SK-N-SH treated with all-trans-retinoic acid at 6 μM for 48 hours (cell line): ENCODE measurements at regions not wholly inside any gene's neighbourhood (a gene's known extent, or its start where the extent isn't known, plus 50 kb on each side); places are given as distances from the start of the nearest gene placed in this dataset.

Experiments
- ATAC-seq: fragments of 200-7000 bp; cut with Tn5 transposase; 3 replicates; pipeline ENCODE4 v1.9.1; 2020; ENCODE audit warnings: mild to moderate bottlenecking, moderate library complexity
- ARNTL ChIP-seq: fragments of 450-650 bp; formaldehyde crosslinking; IDR thresholded peaks from 2 replicates; pipeline ENCODE4 v1.5.0; 2020; ENCODE audit warnings: low read depth, mild to moderate bottlenecking, moderate library complexity, borderline replicate concordance
- BACH2 ChIP-seq: fragments of 250-450 bp; sonication (Bioruptor Pico); IDR thresholded peaks from 2 replicates; pipeline ENCODE4 v1.9.0; 2021; ENCODE audit warnings: mild to moderate bottlenecking, borderline replicate concordance
- CSDC2 ChIP-seq: fragments of 250-450 bp; sonication (Bioruptor Pico); IDR thresholded peaks from 2 replicates; pipeline ENCODE4 v1.5.0; 2020; ENCODE audit warnings: mild to moderate bottlenecking, moderate library complexity
- ESRRG ChIP-seq: fragments of 250-450 bp; sonication (Bioruptor Pico); IDR thresholded peaks from 2 replicates; pipeline ENCODE4 v1.6.1; 2021; ENCODE audit warnings: mild to moderate bottlenecking
- GLIS3 ChIP-seq: fragments of 250-450 bp; sonication (Bioruptor Pico); IDR thresholded peaks from 2 replicates; pipeline ENCODE4 v1.5.0; 2020; ENCODE audit warnings: mild to moderate bottlenecking, moderate library complexity
- ISL1 ChIP-seq: fragments of 250-450 bp; sonication (Bioruptor Pico); IDR thresholded peaks from 2 replicates; pipeline ENCODE4 v2.1.2; 2022; ENCODE audit warnings: mild to moderate bottlenecking, moderate library complexity
- PATZ1 ChIP-seq: fragments of 250-450 bp; sonication (Bioruptor Pico); IDR thresholded peaks from 2 replicates; pipeline ENCODE4 v1.8.0; 2020; ENCODE audit warnings: mild to moderate bottlenecking, moderate library complexity, borderline replicate concordance
- PPARA ChIP-seq: fragments of 250-450 bp; sonication (Bioruptor Pico); IDR thresholded peaks from 2 replicates; pipeline ENCODE4 v1.5.0; 2020; ENCODE audit warnings: mild to moderate bottlenecking, borderline replicate concordance
- SNAI2 ChIP-seq: fragments of 250-450 bp; sonication (Bioruptor Pico); IDR thresholded peaks from 2 replicates; pipeline ENCODE4 v1.5.0; 2020; ENCODE audit warnings: mild to moderate bottlenecking, moderate library complexity
- TOX ChIP-seq: fragments of 250-450 bp; sonication (Bioruptor Pico); IDR thresholded peaks from 2 replicates; pipeline ENCODE4 v1.8.0; 2021; ENCODE audit warnings: mild to moderate bottlenecking, moderate library complexity, borderline replicate concordance
- ZC3H10 ChIP-seq: fragments of 250-450 bp; sonication (Bioruptor Pico); IDR thresholded peaks from 2 replicates; pipeline ENCODE4 v1.5.1; 2021; ENCODE audit warnings: mild to moderate bottlenecking, moderate library complexity
- ZFP3 ChIP-seq: fragments of 250-450 bp; sonication (Bioruptor Pico); IDR thresholded peaks from 2 replicates; pipeline ENCODE4 v1.5.0; 2020; ENCODE audit warnings: mild to moderate bottlenecking, moderate library complexity
- ZFP30 ChIP-seq: fragments of 450-650 bp; formaldehyde crosslinking; IDR thresholded peaks from 2 replicates; pipeline ENCODE4 v1.5.0; 2022; ENCODE audit warnings: mild to moderate bottlenecking, moderate library complexity
- TF ChIP-seq, protein P1 (sequence below): fragments of 250-450 bp; sonication (Bioruptor Pico); IDR thresholded peaks from 2 replicates; pipeline ENCODE4 v1.5.0; 2020; ENCODE audit warnings: mild to moderate bottlenecking, moderate library complexity
- TF ChIP-seq, protein P2 (sequence below): fragments of 250-450 bp; sonication (Bioruptor Pico); IDR thresholded peaks from 2 replicates; pipeline ENCODE4 v1.5.1; 2020; ENCODE audit warnings: low read depth, mild to moderate bottlenecking, moderate library complexity
- TF ChIP-seq, protein P3 (sequence below): fragments of 250-450 bp; sonication (Bioruptor Pico); IDR thresholded peaks from 2 replicates; pipeline ENCODE4 v1.5.1; 2021; ENCODE audit warnings: mild to moderate bottlenecking, moderate library complexity

GRCh38 chr11:96755209-96755608 lies 365.4 kb downstream of the JRKL start:
- TF ChIP-seq CSDC2 (CRISPR knock-in tag) (no peak), PPARA (no peak), TOX (CRISPR knock-in tag) (no peak), ESRRG (no peak), BACH2 (CRISPR knock-in tag) (no peak), ISL1 (CRISPR knock-in tag) (no peak), SNAI2 (CRISPR knock-in tag) (no peak), ARNTL (CRISPR knock-in tag) (no peak), PATZ1 (no peak), ZFP30 (CRISPR knock-in tag) (no peak)
- TF ChIP-seq, protein P1, sequence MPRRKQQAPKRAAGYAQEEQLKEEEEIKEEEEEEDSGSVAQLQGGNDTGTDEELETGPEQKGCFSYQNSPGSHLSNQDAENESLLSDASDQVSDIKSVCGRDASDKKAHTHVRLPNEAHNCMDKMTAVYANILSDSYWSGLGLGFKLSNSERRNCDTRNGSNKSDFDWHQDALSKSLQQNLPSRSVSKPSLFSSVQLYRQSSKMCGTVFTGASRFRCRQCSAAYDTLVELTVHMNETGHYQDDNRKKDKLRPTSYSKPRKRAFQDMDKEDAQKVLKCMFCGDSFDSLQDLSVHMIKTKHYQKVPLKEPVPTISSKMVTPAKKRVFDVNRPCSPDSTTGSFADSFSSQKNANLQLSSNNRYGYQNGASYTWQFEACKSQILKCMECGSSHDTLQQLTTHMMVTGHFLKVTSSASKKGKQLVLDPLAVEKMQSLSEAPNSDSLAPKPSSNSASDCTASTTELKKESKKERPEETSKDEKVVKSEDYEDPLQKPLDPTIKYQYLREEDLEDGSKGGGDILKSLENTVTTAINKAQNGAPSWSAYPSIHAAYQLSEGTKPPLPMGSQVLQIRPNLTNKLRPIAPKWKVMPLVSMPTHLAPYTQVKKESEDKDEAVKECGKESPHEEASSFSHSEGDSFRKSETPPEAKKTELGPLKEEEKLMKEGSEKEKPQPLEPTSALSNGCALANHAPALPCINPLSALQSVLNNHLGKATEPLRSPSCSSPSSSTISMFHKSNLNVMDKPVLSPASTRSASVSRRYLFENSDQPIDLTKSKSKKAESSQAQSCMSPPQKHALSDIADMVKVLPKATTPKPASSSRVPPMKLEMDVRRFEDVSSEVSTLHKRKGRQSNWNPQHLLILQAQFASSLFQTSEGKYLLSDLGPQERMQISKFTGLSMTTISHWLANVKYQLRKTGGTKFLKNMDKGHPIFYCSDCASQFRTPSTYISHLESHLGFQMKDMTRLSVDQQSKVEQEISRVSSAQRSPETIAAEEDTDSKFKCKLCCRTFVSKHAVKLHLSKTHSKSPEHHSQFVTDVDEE: no peak
- TF ChIP-seq, protein P2, sequence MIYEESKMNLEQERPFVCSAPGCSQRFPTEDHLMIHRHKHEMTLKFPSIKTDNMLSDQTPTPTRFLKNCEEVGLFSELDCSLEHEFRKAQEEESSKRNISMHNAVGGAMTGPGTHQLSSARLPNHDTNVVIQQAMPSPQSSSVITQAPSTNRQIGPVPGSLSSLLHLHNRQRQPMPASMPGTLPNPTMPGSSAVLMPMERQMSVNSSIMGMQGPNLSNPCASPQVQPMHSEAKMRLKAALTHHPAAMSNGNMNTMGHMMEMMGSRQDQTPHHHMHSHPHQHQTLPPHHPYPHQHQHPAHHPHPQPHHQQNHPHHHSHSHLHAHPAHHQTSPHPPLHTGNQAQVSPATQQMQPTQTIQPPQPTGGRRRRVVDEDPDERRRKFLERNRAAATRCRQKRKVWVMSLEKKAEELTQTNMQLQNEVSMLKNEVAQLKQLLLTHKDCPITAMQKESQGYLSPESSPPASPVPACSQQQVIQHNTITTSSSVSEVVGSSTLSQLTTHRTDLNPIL (CRISPR knock-in tag): no peak
- TF ChIP-seq, protein P3, sequence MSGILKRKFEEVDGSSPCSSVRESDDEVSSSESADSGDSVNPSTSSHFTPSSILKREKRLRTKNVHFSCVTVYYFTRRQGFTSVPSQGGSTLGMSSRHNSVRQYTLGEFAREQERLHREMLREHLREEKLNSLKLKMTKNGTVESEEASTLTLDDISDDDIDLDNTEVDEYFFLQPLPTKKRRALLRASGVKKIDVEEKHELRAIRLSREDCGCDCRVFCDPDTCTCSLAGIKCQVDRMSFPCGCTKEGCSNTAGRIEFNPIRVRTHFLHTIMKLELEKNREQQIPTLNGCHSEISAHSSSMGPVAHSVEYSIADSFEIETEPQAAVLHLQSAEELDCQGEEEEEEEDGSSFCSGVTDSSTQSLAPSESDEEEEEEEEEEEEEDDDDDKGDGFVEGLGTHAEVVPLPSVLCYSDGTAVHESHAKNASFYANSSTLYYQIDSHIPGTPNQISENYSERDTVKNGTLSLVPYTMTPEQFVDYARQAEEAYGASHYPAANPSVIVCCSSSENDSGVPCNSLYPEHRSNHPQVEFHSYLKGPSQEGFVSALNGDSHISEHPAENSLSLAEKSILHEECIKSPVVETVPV (CRISPR knock-in tag): no peak
- TF ChIP-seq, all 23 proteins: peak for 0
- ATAC-seq: no peak

DNA sequence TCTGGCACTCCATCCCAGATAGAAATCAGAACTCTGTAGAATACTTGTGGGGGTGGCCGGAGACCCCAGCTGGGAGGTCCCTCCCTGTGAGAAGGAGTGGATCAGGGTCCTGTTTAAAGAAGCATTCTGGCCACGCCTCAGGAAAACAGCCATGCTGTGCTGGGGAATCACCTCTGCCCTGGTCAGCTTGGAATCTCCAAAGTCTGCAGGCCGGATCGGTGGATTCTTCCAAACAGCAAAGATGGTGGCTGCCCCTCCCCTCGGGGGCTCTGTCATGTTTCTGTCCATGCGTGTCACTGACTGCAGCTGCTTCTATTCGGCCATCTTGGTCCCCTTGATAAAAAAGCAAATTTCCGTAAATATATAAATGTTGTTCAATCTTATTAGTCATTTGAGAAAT lies 365.9 kb downstream of the JRKL start:
- TF ChIP-seq GLIS3: no peak
- TF ChIP-seq CSDC2 (CRISPR knock-in tag): no peak
- TF ChIP-seq, protein P2 (CRISPR knock-in tag): no peak
- no peak for TF ChIP-seq ARNTL (CRISPR knock-in tag)
- TF ChIP-seq, protein P1: no peak
- ATAC-seq: no peak

DNA sequence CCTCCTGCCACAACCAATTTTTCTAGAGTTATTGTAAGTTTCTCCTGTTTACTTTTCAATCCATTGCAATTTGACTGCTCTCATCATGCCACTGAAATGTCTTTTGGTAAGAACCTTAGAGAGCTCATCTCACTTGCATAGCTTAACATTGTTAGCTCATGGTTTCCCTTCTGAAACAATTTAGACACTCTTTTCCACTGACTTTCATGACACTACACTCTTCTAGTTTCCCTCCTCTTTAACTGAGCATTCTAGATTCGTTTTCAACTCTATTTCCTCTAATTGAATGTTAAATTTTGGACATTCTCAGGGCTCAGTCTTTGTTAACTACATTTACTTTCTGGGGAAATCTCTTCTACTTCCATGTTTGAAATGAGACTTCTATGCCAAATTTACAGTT lies 369.1 kb downstream of the JRKL start:
- ATAC-seq: no peak
- TF ChIP-seq, protein P3 (CRISPR knock-in tag): no peak
- TF ChIP-seq ZFP3 (CRISPR knock-in tag) (no peak), CSDC2 (CRISPR knock-in tag) (no peak), GLIS3 (no peak), TOX (CRISPR knock-in tag) (no peak), ZC3H10 (CRISPR knock-in tag) (no peak)
- TF ChIP-seq, protein P2 (CRISPR knock-in tag): no peak
- TF ChIP-seq, protein P1: no peak
